Stimulated activated memory B cell treated with anti-CD40 and anti-IgM and Interleukin-4, amounts not matched to agents 10 μg/mL and 1 μg/mL and 100 μg/mL, for 72 hours (primary cell): ENCODE measurements at regions not wholly inside any gene's neighbourhood (a gene's known extent, or its start where the extent isn't known, plus 50 kb on each side); places are given as distances from the start of the nearest gene placed in this dataset.
"Not testable (repeated sequence)": the region's sequence is repeated elsewhere in the genome, so short reads cannot be mapped to it uniquely, and the experiment has no call there.

ENCODE experiments used
- ATAC-seq: fragments of 150-1000 bp; cut with Tn5 transposase; 2 replicates; pipeline ENCODE4 v1.10.0; 2021
- H3K27ac Mint-ChIP-seq: one replicate; pipeline ENCODE4 v1.8.0; 2022; ENCODE audit warnings: mild to moderate bottlenecking, mixed read lengths
- H3K27me3 Mint-ChIP-seq: one replicate; pipeline ENCODE4 v1.8.0; 2022; ENCODE audit warnings: mixed read lengths
- H3K36me3 Mint-ChIP-seq: one replicate; pipeline ENCODE4 v1.8.0; 2022; ENCODE audit warnings: mixed read lengths
- H3K4me1 Mint-ChIP-seq: one replicate; pipeline ENCODE4 v1.8.0; 2022; ENCODE audit warnings: mixed read lengths
- H3K4me3 Mint-ChIP-seq: one replicate; pipeline ENCODE4 v1.8.0; 2022; ENCODE audit warnings: mild to moderate bottlenecking, moderate library complexity, mixed read lengths
- H3K9me3 Mint-ChIP-seq: one replicate; pipeline ENCODE4 v1.8.0; 2022; ENCODE audit warnings: mixed read lengths

GRCh38 chr10:65196111-65196510 is 1674.9 kb downstream of the REEP3 start:
- no peak for ATAC-seq
- no peaks in the 10 kb centered on the region for H3K4me1 Mint-ChIP-seq
- no peaks in the 10 kb centered on the region for H3K36me3 Mint-ChIP-seq
- peaks cover 2% of the 10 kb centered on the region for H3K9me3 Mint-ChIP-seq
- no peaks in the 10 kb centered on the region for H3K27me3 Mint-ChIP-seq
- no peak overlapping the region for H3K4me3 Mint-ChIP-seq
- no peak overlapping the region for H3K27ac Mint-ChIP-seq

GRCh38 chr10:65197935-65198334 is 1676.7 kb downstream of the REEP3 start:
- no peaks in the 10 kb centered on the region for H3K36me3 Mint-ChIP-seq
- H3K4me1 Mint-ChIP-seq, result no peaks in the 10 kb centered on the region
- ATAC-seq, result no peak
- H3K4me3 Mint-ChIP-seq, result no peak overlapping the region
- peaks cover 2% of the 10 kb centered on the region for H3K9me3 Mint-ChIP-seq
- no peaks in the 10 kb centered on the region for H3K27me3 Mint-ChIP-seq
- H3K27ac Mint-ChIP-seq, result no peak overlapping the region

GRCh38 chr10:65201491-65201890 is 1680.3 kb downstream of the REEP3 start:
- Mint-ChIP-seq H3K9me3 (peaks cover 1% of the 10 kb centered on the region), H3K4me1 (no peaks in the 10 kb centered on the region), H3K36me3 (no peaks in the 10 kb centered on the region), H3K4me3 (no peak overlapping the region), H3K27ac (no peak overlapping the region), H3K27me3 (no peaks in the 10 kb centered on the region)
- ATAC-seq, result no peak

- Mint-ChIP-seq H3K4me3 (no peak overlapping the region), H3K9me3 (no peaks in the 10 kb centered on the region)
Observed at GRCh38 chr10:65204999-65205398, 1683.8 kb downstream of the REEP3 start.

GRCh38 chr10:65213170-65213569 is 1692.0 kb downstream of the REEP3 start:
- Mint-ChIP-seq H3K27me3 (no peaks in the 10 kb centered on the region), H3K36me3 (no peaks in the 10 kb centered on the region), H3K27ac (no peak overlapping the region), H3K9me3 (peaks cover 4% of the 10 kb centered on the region), H3K4me3 (no peak overlapping the region), H3K4me1 (no peaks in the 10 kb centered on the region)
- no peak for ATAC-seq

More at GRCh38 chr10:65204999-65205398, 1683.8 kb downstream of the REEP3 start:
- H3K27ac Mint-ChIP-seq, result no peak overlapping the region
- H3K27me3 Mint-ChIP-seq, result no peaks in the 10 kb centered on the region
- H3K4me1 Mint-ChIP-seq, result no peaks in the 10 kb centered on the region
- ATAC-seq, result no peak
- H3K36me3 Mint-ChIP-seq, result no peaks in the 10 kb centered on the region

- no peak overlapping the region for H3K4me3 Mint-ChIP-seq
- H3K27ac Mint-ChIP-seq, result no peak overlapping the region
- peaks cover 3% of the 10 kb centered on the region for H3K9me3 Mint-ChIP-seq
- no peaks in the 10 kb centered on the region for H3K27me3 Mint-ChIP-seq
- H3K36me3 Mint-ChIP-seq, result no peaks in the 10 kb centered on the region
- H3K4me1 Mint-ChIP-seq, result no peaks in the 10 kb centered on the region
- ATAC-seq, result no peak
Observed at GRCh38 chr10:65219444-65219843, 1698.2 kb downstream of the REEP3 start.

GRCh38 chr10:65231148-65231547 is 1694.7 kb upstream of the LRRTM3 start:
- Mint-ChIP-seq H3K9me3 (peaks cover 5% of the 10 kb centered on the region), H3K4me1 (no peaks in the 10 kb centered on the region), H3K4me3 (no peak overlapping the region), H3K27me3 (no peaks in the 10 kb centered on the region), H3K36me3 (no peaks in the 10 kb centered on the region), H3K27ac (no peak overlapping the region)
- no peak for ATAC-seq

- Mint-ChIP-seq H3K4me3 (no peak overlapping the region), H3K36me3 (no peaks in the 10 kb centered on the region), H3K27me3 (no peaks in the 10 kb centered on the region), H3K27ac (no peak overlapping the region), H3K9me3 (peaks cover 5% of the 10 kb centered on the region), H3K4me1 (no peaks in the 10 kb centered on the region)
- no peak for ATAC-seq
Observed at GRCh38 chr10:65234261-65234660, 1691.6 kb upstream of the LRRTM3 start.

GRCh38 chr10:65235266-65235665 is 1690.6 kb upstream of the LRRTM3 start:
- ATAC-seq, result no peak
- Mint-ChIP-seq H3K36me3 (no peaks in the 10 kb centered on the region), H3K27ac (no peak overlapping the region), H3K27me3 (no peaks in the 10 kb centered on the region), H3K4me3 (no peak overlapping the region), H3K4me1 (no peaks in the 10 kb centered on the region), H3K9me3 (peaks cover 5% of the 10 kb centered on the region)

GRCh38 chr10:65235846-65236245 is 1690.0 kb upstream of the LRRTM3 start:
- no peaks in the 10 kb centered on the region for H3K4me1 Mint-ChIP-seq
- peaks cover 5% of the 10 kb centered on the region for H3K9me3 Mint-ChIP-seq
- ATAC-seq, result no peak
- H3K36me3 Mint-ChIP-seq, result no peaks in the 10 kb centered on the region
- no peak overlapping the region for H3K27ac Mint-ChIP-seq
- H3K27me3 Mint-ChIP-seq, result no peaks in the 10 kb centered on the region
- H3K4me3 Mint-ChIP-seq, result no peak overlapping the region

GRCh38 chr10:65265451-65265954 is 1660.3 kb upstream of the LRRTM3 start:
- ATAC-seq, result no peak
- no peaks in the 10 kb centered on the region for H3K4me1 Mint-ChIP-seq

GRCh38 chr10:65269551-65269950 is 1656.3 kb upstream of the LRRTM3 start:
- not testable (repeated sequence) for H3K9me3 Mint-ChIP-seq, H3K27ac Mint-ChIP-seq, H3K4me1 Mint-ChIP-seq, H3K36me3 Mint-ChIP-seq, ATAC-seq, H3K4me3 Mint-ChIP-seq, H3K27me3 Mint-ChIP-seq

More at GRCh38 chr10:65265451-65265954, 1660.3 kb upstream of the LRRTM3 start:
- H3K27ac Mint-ChIP-seq, result no peak overlapping the region
- no peaks in the 10 kb centered on the region for H3K27me3 Mint-ChIP-seq
- peaks cover 9% of the 10 kb centered on the region for H3K9me3 Mint-ChIP-seq
- no peaks in the 10 kb centered on the region for H3K36me3 Mint-ChIP-seq
- H3K4me3 Mint-ChIP-seq, result no peak overlapping the region

GRCh38 chr10:65270969-65271368 is 1654.9 kb upstream of the LRRTM3 start:
- H3K27me3 Mint-ChIP-seq, result no peaks in the 10 kb centered on the region
- ATAC-seq, result no peak
- H3K36me3 Mint-ChIP-seq, result no peaks in the 10 kb centered on the region
- no peaks in the 10 kb centered on the region for H3K4me1 Mint-ChIP-seq
- no peak overlapping the region for H3K4me3 Mint-ChIP-seq
- H3K27ac Mint-ChIP-seq, result no peak overlapping the region
- no peaks in the 10 kb centered on the region for H3K9me3 Mint-ChIP-seq

GRCh38 chr10:65273115-65273514 is 1652.7 kb upstream of the LRRTM3 start:
- H3K4me1 Mint-ChIP-seq, result no peaks in the 10 kb centered on the region
- no peaks in the 10 kb centered on the region for H3K27me3 Mint-ChIP-seq

GRCh38 chr10:65275296-65275695 is 1650.5 kb upstream of the LRRTM3 start:
- Mint-ChIP-seq H3K4me1 (no peaks in the 10 kb centered on the region), H3K36me3 (no peaks in the 10 kb centered on the region), H3K4me3 (no peak overlapping the region), H3K27me3 (no peaks in the 10 kb centered on the region), H3K27ac (no peak overlapping the region), H3K9me3 (no peaks in the 10 kb centered on the region)
- no peak for ATAC-seq

More at GRCh38 chr10:65273115-65273514, 1652.7 kb upstream of the LRRTM3 start:
- no peaks in the 10 kb centered on the region for H3K36me3 Mint-ChIP-seq
- no peaks in the 10 kb centered on the region for H3K9me3 Mint-ChIP-seq
- H3K4me3 Mint-ChIP-seq, result no peak overlapping the region
- no peak for ATAC-seq
- H3K27ac Mint-ChIP-seq, result no peak overlapping the region

- no peak for ATAC-seq
- Mint-ChIP-seq H3K27ac (no peak overlapping the region), H3K4me1 (no peaks in the 10 kb centered on the region), H3K4me3 (no peak overlapping the region), H3K27me3 (no peaks in the 10 kb centered on the region), H3K36me3 (no peaks in the 10 kb centered on the region), H3K9me3 (peaks cover 10% of the 10 kb centered on the region)
Observed at GRCh38 chr10:65284495-65285041, 1641.3 kb upstream of the LRRTM3 start.
